A549 (cell line): ENCODE measurements at regions not wholly inside any gene's neighbourhood (a gene's known extent, or its start where the extent isn't known, plus 50 kb on each side); places are given as distances from the start of the nearest gene placed in this dataset.

Source experiments
- ATAC-seq, 2 experiments: fragments of 200-7000 bp in 1 of 2; fragments of >200 bp in 1 of 2; cut with Nextera tagmentation in 1 of 2; cut with Tn5 transposase in 1 of 2; 3 replicates each; pipeline versions ENCODE4 v1.8.0 to v1.9.1; 2018 to 2020; ENCODE audit warnings: mild to moderate bottlenecking in 1 of 2, moderate library complexity in 1 of 2
- CTCF ChIA-PET: fragments of 300-600 bp; sonication (Branson Sonifier 250); formaldehyde crosslinking; extraction: SDS; loops from one replicate; lab custom pipeline; 2021; ENCODE audit warnings: antibody characterized with exemption, inconsistent platforms; lab: Yijun Ruan, JAX
- POLR2A ChIA-PET: fragments of 350-600 bp; formaldehyde crosslinking; extraction: SDS; loops from one replicate; lab custom pipeline; 2021; ENCODE audit warnings: antibody characterized with exemption, inconsistent platforms; lab: Yijun Ruan, JAX
- DNase-seq, 2 experiments: peaks; one replicate each; pipeline versions ENCODE4 v3.0.0 to v3.0.0-alpha.2; 2011 to 2016; ENCODE audit warnings: low read depth in 1 of 2, low spot score in 1 of 2
- FAIRE-seq: peaks from 2 replicates; lab custom pipeline; 2011; peaks lifted over from hg19 to GRCh38; lab: Jason Lieb, UNC
- H3K27ac ChIP-seq, 2 experiments: fragments of >200 bp; sonication (Bioruptor Twin); formaldehyde crosslinking; 3 replicates each; pipeline ENCODE4 v1.5.1; 2016 to 2017
- H3K4me1 ChIP-seq: fragments of >200 bp; sonication (Bioruptor Twin); formaldehyde crosslinking; 3 replicates; pipeline ENCODE4 v1.6.1; 2016
- H3K4me2 ChIP-seq: fragments of >200 bp; sonication (Bioruptor Twin); formaldehyde crosslinking; 3 replicates; pipeline ENCODE4 v1.6.1; 2016
- H3K4me3 ChIP-seq: fragments of >200 bp; sonication (Bioruptor Twin); formaldehyde crosslinking; 3 replicates; pipeline ENCODE4 v1.5.1; 2016
- H3K9me3 ChIP-seq: fragments of >200 bp; sonication (Bioruptor Twin); formaldehyde crosslinking; 3 replicates; pipeline ENCODE4 v1.6.1; 2016
- BHLHE40 ChIP-seq: IDR thresholded peaks from 2 replicates; pipeline ENCODE4 v1.6.1; 2012; ENCODE audit warnings: low read depth, low read length, inconsistent platforms
- CBX2 ChIP-seq: fragments of 200-600 bp; sonication (generic); IDR thresholded peaks from 2 replicates; pipeline ENCODE4 v1.6.1; 2016; ENCODE audit warnings: low read depth, mild to moderate bottlenecking, borderline replicate concordance
- E2F6 ChIP-seq: IDR thresholded peaks from 2 replicates; pipeline ENCODE4 v1.6.1; 2012; ENCODE audit warnings: low read depth, borderline replicate concordance
- EHF ChIP-seq: fragments of 250-450 bp; sonication (Bioruptor Pico); IDR thresholded peaks from 2 replicates; pipeline ENCODE4 v1.5.0; 2020; ENCODE audit warnings: mild to moderate bottlenecking
- ELK1 ChIP-seq: fragments of 150-350 bp; IDR thresholded peaks from 2 replicates; pipeline ENCODE4 v1.6.1; 2014; ENCODE audit warnings: low read depth, mild to moderate bottlenecking, low read length
- ESRRA ChIP-seq: fragments of 150-350 bp; IDR thresholded peaks from 2 replicates; pipeline ENCODE4 v1.6.1; 2014; ENCODE audit warnings: mild to moderate bottlenecking, low read length, borderline replicate concordance
- FOXS1 ChIP-seq: fragments of 250-450 bp; sonication (Bioruptor Pico); IDR thresholded peaks from 2 replicates; pipeline ENCODE4 v1.5.0; 2020; ENCODE audit warnings: mild to moderate bottlenecking, moderate library complexity
- NR3C1 ChIP-seq: fragments of >200 bp; sonication (Bioruptor Twin); formaldehyde crosslinking; IDR thresholded peaks from 3 replicates; pipeline ENCODE4 v1.6.1; 2017
- RARB ChIP-seq: fragments of 250-450 bp; sonication (Bioruptor Pico); IDR thresholded peaks from 2 replicates; pipeline ENCODE4 v1.8.0; 2021; ENCODE audit warnings: mild to moderate bottlenecking, moderate library complexity
- RCOR1 ChIP-seq: fragments of 150-350 bp; IDR thresholded peaks from 2 replicates; pipeline ENCODE4 v1.6.1; 2014; ENCODE audit warnings: antibody characterized with exemption, low read length, low read depth
- RFX5 ChIP-seq: fragments of 450-650 bp; IDR thresholded peaks from 2 replicates; pipeline ENCODE4 v1.7.1; 2014; ENCODE audit warnings: antibody characterized with exemption, mild to moderate bottlenecking, moderate library complexity
- RNF2 ChIP-seq: fragments of 200-600 bp; sonication (generic); IDR thresholded peaks from 2 replicates; pipeline ENCODE4 v1.6.1; 2016; ENCODE audit warnings: low read depth, mild to moderate bottlenecking, antibody characterized with exemption, moderate library complexity, borderline replicate concordance
- SREBF2 ChIP-seq: fragments of 450-650 bp; IDR thresholded peaks from 2 replicates; pipeline ENCODE4 v1.6.1; 2014; ENCODE audit warnings: mild to moderate bottlenecking, moderate library complexity
- TFCP2L1 ChIP-seq: fragments of 250-450 bp; sonication (Bioruptor Pico); IDR thresholded peaks from 2 replicates; pipeline ENCODE4 v1.5.0; 2021; ENCODE audit warnings: mild to moderate bottlenecking
- USF2 ChIP-seq: fragments of 450-650 bp; IDR thresholded peaks from 2 replicates; pipeline ENCODE4 v1.6.1; 2014; ENCODE audit warnings: antibody characterized with exemption
- WGBS: methylation state at CpG from one replicate; pipeline ENCODE4 v1.1.6; 2017; ENCODE audit errors: missing lambda C conversion rate; 5-methylcytosine and 5-hydroxymethylcytosine counted together

- TF ChIP-seq ELK1: no peak
- TF ChIP-seq EHF (CRISPR knock-in tag): no peak
- TF ChIP-seq TFCP2L1 (CRISPR knock-in tag): no peak
- TF ChIP-seq NR3C1: no peak
- TF ChIP-seq CBX2: no peak
Measured at GRCh38 chr14:51401272-51401671, 161.2 kb downstream of the TMX1 start (continued).

- Histone ChIP-seq H3K27ac (no peak overlapping the region), H3K9me3 (no peaks in the 10 kb centered on the region), H3K4me3 (no peak overlapping the region)
- DNase-seq (no peak), ATAC-seq (no peak), FAIRE-seq (no peak)
- 61% methylated on average over 2 of the region's 2 CpGs for WGBS
- no peak for TF ChIP-seq E2F6
- TF ChIP-seq RNF2: no peak
- TF ChIP-seq, all 56 proteins: peak for 0
- ChIA-PET CTCF (interaction anchor here (0.9 to 1.1 kb wide), 2 partner anchors 49 to 250 kb away, joined by 3 read pairs; no protein-coding TSS in a partner anchor), POLR2A (no interaction called here)
- no peak overlapping the region for H3K4me2 ChIP-seq
- peaks cover 30% of the 10 kb centered on the region for H3K4me1 ChIP-seq
Measured at GRCh38 chr14:51401756-51402155, 161.7 kb downstream of the TMX1 start.

- CTCF ChIA-PET: interaction anchor here (1.0 kb wide), 1 partner anchor 18 kb away, joined by 3 read pairs; no protein-coding TSS in a partner anchor
- H3K27ac ChIP-seq: no peak overlapping the region
- 79% methylated on average over 3 of the region's 3 CpGs for WGBS
- FAIRE-seq (no peak), ATAC-seq (no peak), DNase-seq (no peak)
- no peaks in the 10 kb centered on the region for H3K9me3 ChIP-seq
- POLR2A ChIA-PET: no interaction called here
- no peaks in the 10 kb centered on the region for H3K4me1 ChIP-seq
- no peak overlapping the region for H3K4me2 ChIP-seq
- TF ChIP-seq RCOR1 (no peak), SREBF2 (no peak)
- TF ChIP-seq, all 56 proteins: peak for 0
- no peak overlapping the region for H3K4me3 ChIP-seq
Measured at GRCh38 chr14:51410897-51411296, 170.8 kb downstream of the TMX1 start.

- H3K9me3 ChIP-seq: no peaks in the 10 kb centered on the region
- H3K4me3 ChIP-seq: no peak overlapping the region
- CTCF ChIA-PET: interaction anchor here (1.5 kb wide), 1 partner anchor 356 kb away, joined by 6 read pairs; no protein-coding TSS in a partner anchor
- H3K27ac ChIP-seq: no peak overlapping the region
- DNase-seq (peak in 1 of 2 experiments; percentile 32), FAIRE-seq (no peak)
- WGBS: 64% methylated on average over 7 of the region's 7 CpGs
- H3K4me1 ChIP-seq: no peaks in the 10 kb centered on the region
- H3K4me2 ChIP-seq: no peak overlapping the region
- TF ChIP-seq NR3C1: no peak
- TF ChIP-seq CBX2: no peak
- peak; percentile 82 for TF ChIP-seq USF2
- no peak for TF ChIP-seq RARB (CRISPR knock-in tag)
- TF ChIP-seq FOXS1: no peak
- no peak for TF ChIP-seq ESRRA
- TF ChIP-seq, all 56 proteins: peak for 1
- POLR2A ChIA-PET: no interaction called here
- no peak for ATAC-seq
Measured at GRCh38 chr14:51419685-51420084, 179.6 kb downstream of the TMX1 start.

GRCh38 chr14:51422704-51423103 is 182.7 kb downstream of the TMX1 start:
- H3K4me2 ChIP-seq: no peak overlapping the region
- no peaks in the 10 kb centered on the region for H3K9me3 ChIP-seq
- ATAC-seq (no peak), DNase-seq (peak in 1 of 2 experiments; percentile 17), FAIRE-seq (no peak)
- WGBS: 89% methylated on average over 3 of the region's 3 CpGs
- CTCF ChIA-PET: interaction anchor here (1.0 kb wide), 1 partner anchor 10 kb away, joined by 5 read pairs; no protein-coding TSS in a partner anchor
- H3K4me3 ChIP-seq: no peak overlapping the region
- POLR2A ChIA-PET: no interaction called here
- H3K27ac ChIP-seq: no peak overlapping the region
- H3K4me1 ChIP-seq: no peaks in the 10 kb centered on the region
- TF ChIP-seq RFX5 (no peak), RNF2 (no peak), BHLHE40 (no peak)
